ENCODE measurements at regions not wholly inside any gene's neighbourhood (a gene's known extent, or its start where the extent isn't known, plus 50 kb on each side); places are given as distances from the start of the nearest gene placed in this dataset.
A peak's percentile ranks its signal among the peaks of the same experiment; 100 is the strongest.

- TF ChIP-seq CTCF (IDR thresholded peaks at IDR 0.05; ENCODE audit: low read length, missing control alignments) = no peak
- H3K4me3 ChIP-seq (replicated peaks; ENCODE audit: low read depth, low read length) = no peak overlapping the region
- no peak for DNase-seq (ENCODE audit: low read depth)
These were observed 704.4 kb upstream of the CDH9 start for GRCh38 chr5:27742805-27743204.

GRCh38 chr5:27734838-27735237, 696.5 kb upstream of the CDH9 start:
- TF ChIP-seq CTCF (IDR thresholded peaks at IDR 0.05; ENCODE audit: low read length, missing control alignments) = no peak
- no peak for DNase-seq (ENCODE audit: low read depth)

GRCh38 chr5:27733237-27733636, 694.9 kb upstream of the CDH9 start:
- no peak for DNase-seq (ENCODE audit: low read depth)
- no peak overlapping the region for H3K4me3 ChIP-seq (replicated peaks; ENCODE audit: low read depth, low read length)
- TF ChIP-seq CTCF (IDR thresholded peaks at IDR 0.05; ENCODE audit: low read length, missing control alignments) = no peak

More at GRCh38 chr5:27734838-27735237, 696.5 kb upstream of the CDH9 start:
- H3K4me3 ChIP-seq (replicated peaks; ENCODE audit: low read depth, low read length) = no peak overlapping the region

GRCh38 chr5:27727254-27727653, 688.9 kb upstream of the CDH9 start:
- no peak for TF ChIP-seq CTCF (IDR thresholded peaks at IDR 0.05; ENCODE audit: low read length, missing control alignments)
- no peak overlapping the region for H3K4me3 ChIP-seq (replicated peaks; ENCODE audit: low read depth, low read length)
- no peak for DNase-seq (ENCODE audit: low read depth)

- no peak overlapping the region for H3K4me3 ChIP-seq (replicated peaks; ENCODE audit: low read depth, low read length)
- DNase-seq (ENCODE audit: low read depth) = no peak
- TF ChIP-seq CTCF (IDR thresholded peaks at IDR 0.05; ENCODE audit: low read length, missing control alignments) = no peak
These were observed 684.0 kb upstream of the CDH9 start for GRCh38 chr5:27722337-27722736.

GRCh38 chr5:27708534-27708933, 670.1 kb upstream of the CDH9 start:
- no peak for TF ChIP-seq CTCF (IDR thresholded peaks at IDR 0.05; ENCODE audit: low read length, missing control alignments)
- peak; percentile 8 for DNase-seq (ENCODE audit: low read depth)
- H3K4me3 ChIP-seq (replicated peaks; ENCODE audit: low read depth, low read length) = no peak overlapping the region

- DNase-seq (ENCODE audit: low read depth) = peak; percentile 24
- H3K4me3 ChIP-seq (replicated peaks; ENCODE audit: low read depth, low read length) = no peak overlapping the region
- TF ChIP-seq CTCF (IDR thresholded peaks at IDR 0.05; ENCODE audit: low read length, missing control alignments) = no peak
These were observed 668.4 kb upstream of the CDH9 start for GRCh38 chr5:27706832-27707231.

All from fibroblast of pulmonary artery (primary cell).